Smooth muscle cell (in vitro differentiated cells): ENCODE measurements at regions not wholly inside any gene's neighbourhood (a gene's known extent, or its start where the extent isn't known, plus 50 kb on each side); places are given as distances from the start of the nearest gene placed in this dataset.

Experiments used
- DNase-seq: peaks from one replicate; lab custom pipeline; 2025; ENCODE audit not compliant: unreplicated experiment; lab: John Stamatoyannopoulos, UW
- H2AFZ ChIP-seq: fragments of 200-600 bp; sonication (generic); 2 replicates; pipeline ENCODE4 v1.6.0; 2016; ENCODE audit warnings: antibody characterized with exemption, low read depth, mild to moderate bottlenecking
- H3F3A ChIP-seq: fragments of 200-600 bp; sonication (generic); 2 replicates; pipeline ENCODE4 v1.6.0; 2017; ENCODE audit warnings: antibody characterized with exemption, low read depth
- H3K27ac ChIP-seq: fragments of 200-600 bp; sonication (generic); 2 replicates; pipeline ENCODE4 v1.5.1; 2016; ENCODE audit warnings: low read depth, mild to moderate bottlenecking
- H3K27me3 ChIP-seq: fragments of 200-600 bp; sonication (generic); 2 replicates; pipeline ENCODE4 v1.6.1; 2016; ENCODE audit warnings: low read depth, mild to moderate bottlenecking
- H3K36me3 ChIP-seq: fragments of 200-600 bp; sonication (generic); 2 replicates; pipeline ENCODE4 v1.5.1; 2016; ENCODE audit warnings: low read depth
- H3K4me1 ChIP-seq: fragments of 200-600 bp; sonication (generic); 2 replicates; pipeline ENCODE4 v1.5.1; 2016; ENCODE audit warnings: low read depth
- H3K4me2 ChIP-seq: fragments of 200-600 bp; sonication (generic); 2 replicates; pipeline ENCODE4 v1.6.0; 2016; ENCODE audit warnings: mild to moderate bottlenecking
- H3K4me3 ChIP-seq: fragments of 200-600 bp; sonication (generic); 2 replicates; pipeline ENCODE4 v1.5.1; 2016; ENCODE audit warnings: mild to moderate bottlenecking
- H3K79me2 ChIP-seq: fragments of 200-600 bp; sonication (generic); 2 replicates; pipeline ENCODE4 v1.6.0; 2016; ENCODE audit warnings: low read depth, mild to moderate bottlenecking
- H3K9ac ChIP-seq: fragments of 200-600 bp; sonication (generic); 2 replicates; pipeline ENCODE4 v1.6.0; 2016; ENCODE audit warnings: low read depth
- H3K9me3 ChIP-seq: fragments of 200-600 bp; sonication (generic); replicated peaks from 2 replicates; pipeline ENCODE4 v1.5.1; 2016; ENCODE audit warnings: low read depth
- H4K20me1 ChIP-seq: fragments of 200-600 bp; sonication (generic); 2 replicates; pipeline ENCODE4 v1.6.0; 2016; ENCODE audit warnings: low read depth
- CTCF ChIP-seq: fragments of 200-600 bp; sonication (generic); IDR thresholded peaks from 2 replicates; pipeline ENCODE4 v1.5.1; 2017; ENCODE audit warnings: borderline replicate concordance, mild to moderate bottlenecking, antibody characterized with exemption; ENCODE audit not compliant: insufficient read depth, poor library complexity, severe bottlenecking
- WGBS: methylation state at CpG from one replicate; pipeline ENCODE4 v1.1.7; 2016; ENCODE audit warnings: low lambda C conversion rate; 5-methylcytosine and 5-hydroxymethylcytosine counted together

GRCh38 chr6:148105695-148106094 lies 236.9 kb upstream of the SASH1 start:
- Histone ChIP-seq H2AFZ (no peak overlapping the region), H3K4me2 (no peak overlapping the region), H3K27me3 (no peaks in the 10 kb centered on the region), H3K4me1 (no peaks in the 10 kb centered on the region), H3K27ac (no peak overlapping the region), H3F3A (no peaks in the 10 kb centered on the region), H4K20me1 (no peaks in the 10 kb centered on the region), H3K36me3 (no peaks in the 10 kb centered on the region), H3K79me2 (no peaks in the 10 kb centered on the region), H3K4me3 (no peak overlapping the region), H3K9me3 (no peaks in the 10 kb centered on the region), H3K9ac (no peak overlapping the region)
- WGBS, result 100% methylated on average over 1 of the region's 1 CpG
- no peak for TF ChIP-seq CTCF
- no peak for DNase-seq

GRCh38 chr6:148107911-148108310 lies 234.7 kb upstream of the SASH1 start:
- Histone ChIP-seq H2AFZ (no peak overlapping the region), H3K4me3 (no peak overlapping the region), H3K4me1 (no peaks in the 10 kb centered on the region), H3K4me2 (no peak overlapping the region), H3K27me3 (no peaks in the 10 kb centered on the region), H4K20me1 (no peaks in the 10 kb centered on the region), H3K79me2 (no peaks in the 10 kb centered on the region), H3K36me3 (no peaks in the 10 kb centered on the region), H3K9ac (no peak overlapping the region), H3K9me3 (no peaks in the 10 kb centered on the region), H3K27ac (no peak overlapping the region), H3F3A (no peaks in the 10 kb centered on the region)
- TF ChIP-seq CTCF, result no peak
- DNase-seq, result no peak
- 89% methylated on average over 3 of the region's 3 CpGs for WGBS

- WGBS, result 93% methylated on average over 3 of the region's 3 CpGs
These were observed 232.9 kb upstream of the SASH1 start for GRCh38 chr6:148109732-148110131.

More at GRCh38 chr6:148109732-148110131, 232.9 kb upstream of the SASH1 start:
- TF ChIP-seq CTCF, result no peak
- H3F3A ChIP-seq, result no peaks in the 10 kb centered on the region
- H4K20me1 ChIP-seq, result no peaks in the 10 kb centered on the region
- H3K36me3 ChIP-seq, result no peaks in the 10 kb centered on the region
- H3K4me1 ChIP-seq, result no peaks in the 10 kb centered on the region
- no peak overlapping the region for H3K27ac ChIP-seq
- no peak overlapping the region for H2AFZ ChIP-seq
- no peak overlapping the region for H3K4me2 ChIP-seq
- DNase-seq, result no peak
- H3K79me2 ChIP-seq, result no peaks in the 10 kb centered on the region
- no peak overlapping the region for H3K9ac ChIP-seq
- no peaks in the 10 kb centered on the region for H3K27me3 ChIP-seq
- no peaks in the 10 kb centered on the region for H3K9me3 ChIP-seq
- H3K4me3 ChIP-seq, result no peak overlapping the region
